Left ventricle myocardium inferior (tissue), 1 donor: ENCODE measurements at regions not wholly inside any gene's neighbourhood (a gene's known extent, or its start where the extent isn't known, plus 50 kb on each side); places are given as distances from the start of the nearest gene placed in this dataset.

ENCODE experiments used
- DNase-seq: peaks from one replicate; pipeline ENCODE4 v3.0.0-alpha.2; 2020
- H3K27ac ChIP-seq: fragments of 200-600 bp; replicated peaks from 2 replicates; pipeline ENCODE4 v1.8.0; 2021
- H3K27me3 ChIP-seq: fragments of 200-600 bp; 2 replicates; pipeline ENCODE4 v1.8.0; 2021; ENCODE audit warnings: low read depth
- H3K36me3 ChIP-seq: fragments of 200-600 bp; 2 replicates; pipeline ENCODE4 v1.8.0; 2021
- H3K4me1 ChIP-seq: fragments of 200-600 bp; 2 replicates; pipeline ENCODE4 v1.8.0; 2021
- H3K4me3 ChIP-seq: fragments of 200-600 bp; 2 replicates; pipeline ENCODE4 v1.8.0; 2021; ENCODE audit warnings: mild to moderate bottlenecking, moderate library complexity
- H3K9me3 ChIP-seq: fragments of 200-600 bp; replicated peaks from 2 replicates; pipeline ENCODE4 v1.8.0; 2021
- intact Hi-C: fragments of 100-400 bp; cut with micrococcal nuclease; formaldehyde crosslinking; loops from one replicate; pipeline ENCODE4 v1.11.0; 2022
- TF ChIP-seq, protein P1 (sequence below): fragments of 200-600 bp; IDR thresholded peaks from 2 replicates; pipeline ENCODE4 v1.8.0; 2021; ENCODE audit warnings: antibody characterized with exemption, mild to moderate bottlenecking, borderline replicate concordance
- donor health status: DM: no; HTN: yes; CAD: no; lungs with severe emphysema.

DNA sequence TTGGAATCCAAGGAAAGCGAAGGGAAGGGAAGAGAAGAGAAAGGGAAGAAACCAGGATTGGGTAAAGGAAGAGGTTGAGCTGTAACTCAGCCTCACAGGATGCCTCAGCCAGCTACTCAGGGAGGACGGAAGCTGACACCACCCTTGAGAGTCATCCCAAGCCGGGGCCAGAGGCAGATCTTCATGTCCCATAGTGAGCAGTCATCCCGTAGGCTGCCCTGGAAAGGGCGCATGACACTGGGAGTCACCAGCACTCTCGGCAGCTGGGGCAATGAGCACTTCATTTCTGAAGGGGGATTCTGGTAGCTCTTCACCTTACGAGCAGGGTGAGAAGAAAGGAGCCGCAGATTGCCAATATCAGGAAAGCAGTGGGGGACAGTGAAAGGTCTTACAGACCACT lies 60.1 kb upstream of the PCSK6 start:
- Histone ChIP-seq H3K9me3 (peaks cover 13% of the 10 kb centered on the region), H3K27me3 (no peaks in the 10 kb centered on the region), H3K4me1 (no peaks in the 10 kb centered on the region), H3K4me3 (no peak overlapping the region), H3K27ac (no peak overlapping the region), H3K36me3 (no peaks in the 10 kb centered on the region)
- TF ChIP-seq, protein P1, sequence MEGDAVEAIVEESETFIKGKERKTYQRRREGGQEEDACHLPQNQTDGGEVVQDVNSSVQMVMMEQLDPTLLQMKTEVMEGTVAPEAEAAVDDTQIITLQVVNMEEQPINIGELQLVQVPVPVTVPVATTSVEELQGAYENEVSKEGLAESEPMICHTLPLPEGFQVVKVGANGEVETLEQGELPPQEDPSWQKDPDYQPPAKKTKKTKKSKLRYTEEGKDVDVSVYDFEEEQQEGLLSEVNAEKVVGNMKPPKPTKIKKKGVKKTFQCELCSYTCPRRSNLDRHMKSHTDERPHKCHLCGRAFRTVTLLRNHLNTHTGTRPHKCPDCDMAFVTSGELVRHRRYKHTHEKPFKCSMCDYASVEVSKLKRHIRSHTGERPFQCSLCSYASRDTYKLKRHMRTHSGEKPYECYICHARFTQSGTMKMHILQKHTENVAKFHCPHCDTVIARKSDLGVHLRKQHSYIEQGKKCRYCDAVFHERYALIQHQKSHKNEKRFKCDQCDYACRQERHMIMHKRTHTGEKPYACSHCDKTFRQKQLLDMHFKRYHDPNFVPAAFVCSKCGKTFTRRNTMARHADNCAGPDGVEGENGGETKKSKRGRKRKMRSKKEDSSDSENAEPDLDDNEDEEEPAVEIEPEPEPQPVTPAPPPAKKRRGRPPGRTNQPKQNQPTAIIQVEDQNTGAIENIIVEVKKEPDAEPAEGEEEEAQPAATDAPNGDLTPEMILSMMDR, result no peak
- intact Hi-C loops, result no loop called here
- no peak for DNase-seq

DNA sequence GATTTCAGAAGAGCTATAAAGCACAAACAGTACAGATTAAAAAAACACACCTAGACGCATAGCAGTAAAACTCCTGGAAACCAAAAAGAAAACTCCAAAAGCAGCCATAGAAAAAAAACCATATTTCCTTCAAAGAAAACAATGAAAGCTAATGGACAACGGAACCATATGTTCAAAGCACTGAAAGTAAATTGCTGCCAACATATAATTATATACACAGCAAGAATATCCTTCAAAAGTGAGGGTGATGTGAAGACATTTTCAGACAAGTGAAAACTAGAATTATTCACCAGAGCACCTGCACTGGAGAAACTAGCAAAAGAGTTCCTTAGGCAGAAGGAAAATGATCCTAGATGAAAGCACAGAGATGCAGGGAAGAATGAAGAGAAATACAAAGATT lies 58.2 kb upstream of the PCSK6 start:
- H3K27ac ChIP-seq, result no peak overlapping the region
- intact Hi-C loops, result no loop called here
- H3K27me3 ChIP-seq, result peaks cover 12% of the 10 kb centered on the region
- DNase-seq, result no peak
- H3K4me3 ChIP-seq, result no peak overlapping the region
- H3K9me3 ChIP-seq, result peaks cover 13% of the 10 kb centered on the region
- no peaks in the 10 kb centered on the region for H3K4me1 ChIP-seq
- TF ChIP-seq, protein P1, result no peak
- H3K36me3 ChIP-seq, result no peaks in the 10 kb centered on the region

DNA sequence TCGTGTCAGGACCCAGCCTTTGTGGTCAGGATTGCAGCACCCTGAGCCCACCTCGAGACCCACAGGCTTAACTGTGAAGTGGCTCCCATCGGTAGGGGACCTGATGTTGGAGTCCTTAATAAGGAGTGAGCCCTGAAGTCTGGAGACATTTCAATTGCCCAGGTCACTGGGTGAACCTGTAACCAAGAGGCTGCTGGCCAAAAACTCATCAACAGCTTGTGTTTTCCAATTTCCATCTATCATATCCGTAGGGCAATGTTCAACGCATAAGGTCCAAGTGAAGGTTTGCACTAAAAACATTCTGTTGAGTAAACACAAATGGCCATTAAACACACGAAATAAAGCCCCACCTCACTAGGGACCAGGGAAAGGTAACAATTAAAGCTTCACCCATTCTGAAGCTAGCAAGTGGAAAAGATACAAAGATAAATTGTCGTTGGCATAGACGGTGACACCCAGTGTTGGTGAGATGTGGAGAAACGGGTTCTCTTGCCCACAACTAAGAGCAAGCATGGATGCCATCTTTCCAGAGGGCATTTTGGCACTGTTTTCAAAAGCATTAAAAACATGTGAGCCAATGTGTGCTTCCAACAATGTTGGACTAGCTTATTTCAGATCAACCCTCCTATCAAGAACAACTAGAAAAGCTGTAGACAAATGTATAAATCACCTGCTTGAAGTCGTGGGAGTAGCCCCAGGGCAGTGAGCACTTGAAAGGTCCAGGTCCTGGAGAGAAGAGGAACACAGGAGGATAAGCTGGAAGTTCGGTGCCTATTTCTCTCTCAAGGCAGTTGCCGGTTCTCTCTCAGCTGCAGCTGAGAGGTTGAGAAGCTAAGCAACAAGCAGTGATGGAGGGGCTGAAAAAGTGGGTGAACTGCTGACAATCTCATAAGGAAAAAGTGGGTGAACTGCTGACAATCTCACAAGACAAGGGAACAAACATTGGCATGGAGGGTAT lies 56.3 kb upstream of the PCSK6 start:
- Histone ChIP-seq H3K4me1 (no peaks in the 10 kb centered on the region), H3K4me3 (no peak overlapping the region), H3K27me3 (peaks cover 12% of the 10 kb centered on the region), H3K36me3 (no peaks in the 10 kb centered on the region), H3K27ac (no peak overlapping the region), H3K9me3 (peaks cover 13% of the 10 kb centered on the region)
- intact Hi-C loops, result no loop called here
- DNase-seq, result no peak
- TF ChIP-seq, protein P1, result no peak

- DNase-seq, result no peak
- intact Hi-C loops, result no loop called here
- no peaks in the 10 kb centered on the region for H3K36me3 ChIP-seq
- H3K4me1 ChIP-seq, result no peaks in the 10 kb centered on the region
- H3K4me3 ChIP-seq, result no peak overlapping the region
- TF ChIP-seq, protein P1, result no peak
- no peak overlapping the region for H3K27ac ChIP-seq
- H3K9me3 ChIP-seq, result peaks cover 13% of the 10 kb centered on the region
- peaks cover 12% of the 10 kb centered on the region for H3K27me3 ChIP-seq
Measured at GRCh38 chr15:101544613-101544945, 55.1 kb upstream of the PCSK6 start.

DNA sequence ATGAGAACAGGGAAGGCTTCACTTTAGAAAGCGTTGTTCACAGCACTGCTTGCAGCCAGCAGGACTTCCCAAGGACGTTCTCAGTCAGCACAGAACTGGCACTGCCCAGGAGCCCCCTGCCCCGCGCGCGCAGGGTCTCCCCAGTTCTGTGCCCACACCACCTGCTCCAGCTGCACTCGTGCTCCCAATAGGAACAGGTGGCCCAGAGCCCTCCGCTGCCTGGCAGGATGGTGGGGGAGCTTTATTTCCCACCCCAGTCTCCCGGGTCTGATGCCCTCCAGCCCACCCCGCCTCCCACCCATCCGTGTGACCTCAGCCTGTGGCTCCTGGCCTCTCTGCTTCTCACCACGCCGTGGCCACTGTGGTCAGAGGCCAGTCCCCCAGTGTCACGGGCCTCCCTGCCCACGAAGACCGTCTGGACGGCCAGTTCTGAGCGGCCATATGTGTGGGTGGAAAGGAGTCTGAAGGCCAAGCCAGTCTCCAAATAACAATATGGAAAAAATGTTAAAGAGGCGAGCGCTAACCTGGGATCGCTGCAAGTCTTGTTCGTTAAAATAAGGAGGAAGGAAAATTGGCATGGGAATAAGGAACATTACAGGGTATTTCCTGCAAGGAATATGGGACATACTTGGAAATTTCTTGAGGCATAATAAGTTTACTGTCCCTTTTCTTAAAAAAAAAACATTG lies 54.6 kb upstream of the PCSK6 start:
- intact Hi-C loops, result no loop called here
- Histone ChIP-seq H3K27me3 (peaks cover 12% of the 10 kb centered on the region), H3K9me3 (peaks cover 14% of the 10 kb centered on the region), H3K4me1 (no peaks in the 10 kb centered on the region), H3K4me3 (no peak overlapping the region), H3K27ac (no peak overlapping the region), H3K36me3 (no peaks in the 10 kb centered on the region)
- TF ChIP-seq, protein P1, result no peak
- DNase-seq, result no peak
